HL-60 (cell line): ENCODE measurements at regions not wholly inside any gene's neighbourhood (a gene's known extent, or its start where the extent isn't known, plus 50 kb on each side); places are given as distances from the start of the nearest gene placed in this dataset.

ENCODE experiments used
- CTCF ChIP-seq: IDR thresholded peaks from one replicate; pipeline ENCODE4 v1.5.1; 2011; ENCODE audit warnings: low read length, control low read depth, inconsistent platforms; ENCODE audit not compliant: insufficient read depth
- POLR2AphosphoS5 ChIP-seq: IDR thresholded peaks from 2 replicates; pipeline ENCODE4 v1.6.1; 2012; ENCODE audit warnings: low read depth
- REST ChIP-seq: IDR thresholded peaks from 2 replicates; pipeline ENCODE4 v1.6.1; 2012; ENCODE audit warnings: low read depth; ENCODE audit not compliant: insufficient replicate concordance

GRCh38 chr11:70579316-70579955 is 181.1 kb downstream of the CTTN start:
- no peak for TF ChIP-seq POLR2AphosphoS5
- TF ChIP-seq CTCF = no peak
- TF ChIP-seq REST = no peak
